ENCODE measurements at regions not wholly inside any gene's neighbourhood (a gene's known extent, or its start where the extent isn't known, plus 50 kb on each side); places are given as distances from the start of the nearest gene placed in this dataset.

GRCh38 chr18:38170845-38171244 is 605.2 kb upstream of the CELF4 start:
- TF ChIP-seq CTCF (IDR thresholded peaks at IDR 0.05) = no peak
- no peak for TF ChIP-seq POLR2A (IDR thresholded peaks at IDR 0.05)
- TF ChIP-seq EP300 (IDR thresholded peaks at IDR 0.05) = no peak
